Osteocyte (in vitro differentiated cells): ENCODE measurements at regions not wholly inside any gene's neighbourhood (a gene's known extent, or its start where the extent isn't known, plus 50 kb on each side); places are given as distances from the start of the nearest gene placed in this dataset.
"Not testable (repeated sequence)": the region's sequence is repeated elsewhere in the genome, so short reads cannot be mapped to it uniquely, and the experiment has no call there.

Experiments used
- DNase-seq: peaks from one replicate; pipeline ENCODE4 v3.0.0; 2021; ENCODE audit warnings: mixed read lengths; ENCODE audit not compliant: unreplicated experiment; ENCODE audit errors: extremely low spot score
- H3K27ac Mint-ChIP-seq: one replicate; pipeline ENCODE4 v1.8.0; 2021; ENCODE audit warnings: mild to moderate bottlenecking, mixed read lengths; ENCODE audit not compliant: unreplicated experiment
- H3K27me3 Mint-ChIP-seq: one replicate; pipeline ENCODE4 v1.8.0; 2021; ENCODE audit warnings: mixed read lengths; ENCODE audit not compliant: unreplicated experiment
- H3K36me3 Mint-ChIP-seq: one replicate; pipeline ENCODE4 v1.8.0; 2021; ENCODE audit warnings: mixed read lengths; ENCODE audit not compliant: unreplicated experiment
- H3K4me1 Mint-ChIP-seq: one replicate; pipeline ENCODE4 v1.8.0; 2021; ENCODE audit warnings: mixed read lengths; ENCODE audit not compliant: unreplicated experiment
- H3K4me3 Mint-ChIP-seq: one replicate; pipeline ENCODE4 v1.8.0; 2021; ENCODE audit warnings: mild to moderate bottlenecking, moderate library complexity, mixed read lengths; ENCODE audit not compliant: unreplicated experiment
- H3K9me3 Mint-ChIP-seq: one replicate; pipeline ENCODE4 v1.8.0; 2021; ENCODE audit warnings: mixed read lengths; ENCODE audit not compliant: unreplicated experiment
- TF ChIP-seq, protein P1 (sequence below): fragments of 200-600 bp; sonication (generic); IDR thresholded peaks from 2 replicates; pipeline ENCODE4 v1.5.0; 2021; ENCODE audit warnings: antibody characterized with exemption, mild to moderate bottlenecking, moderate library complexity

DNA sequence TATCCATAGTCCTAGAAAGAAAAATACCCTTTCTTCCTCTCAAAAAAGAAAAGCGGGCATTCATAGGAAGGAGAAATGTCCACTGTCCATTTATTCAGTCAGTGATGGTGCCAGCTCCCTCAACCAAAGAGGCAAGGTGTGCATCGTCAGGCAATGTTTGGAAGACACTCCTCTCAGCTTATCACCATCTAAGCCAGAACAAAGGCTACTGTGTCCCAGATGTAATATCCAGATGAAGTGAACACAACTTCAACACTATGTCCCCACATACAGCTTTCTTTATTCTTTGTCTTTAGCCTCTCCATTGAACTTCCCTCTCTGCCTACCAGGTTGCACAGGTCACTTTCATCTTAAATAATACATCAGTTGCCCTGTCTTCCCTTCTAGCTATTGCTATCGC, 131.4 kb upstream of the RNF32 start:
- Mint-ChIP-seq H3K27me3 (no peaks in the 10 kb centered on the region), H3K9me3 (peaks cover 33% of the 10 kb centered on the region), H3K27ac (no peak overlapping the region), H3K4me1 (no peaks in the 10 kb centered on the region), H3K36me3 (no peaks in the 10 kb centered on the region), H3K4me3 (no peak overlapping the region)
- no peak for DNase-seq
- TF ChIP-seq, protein P1, sequence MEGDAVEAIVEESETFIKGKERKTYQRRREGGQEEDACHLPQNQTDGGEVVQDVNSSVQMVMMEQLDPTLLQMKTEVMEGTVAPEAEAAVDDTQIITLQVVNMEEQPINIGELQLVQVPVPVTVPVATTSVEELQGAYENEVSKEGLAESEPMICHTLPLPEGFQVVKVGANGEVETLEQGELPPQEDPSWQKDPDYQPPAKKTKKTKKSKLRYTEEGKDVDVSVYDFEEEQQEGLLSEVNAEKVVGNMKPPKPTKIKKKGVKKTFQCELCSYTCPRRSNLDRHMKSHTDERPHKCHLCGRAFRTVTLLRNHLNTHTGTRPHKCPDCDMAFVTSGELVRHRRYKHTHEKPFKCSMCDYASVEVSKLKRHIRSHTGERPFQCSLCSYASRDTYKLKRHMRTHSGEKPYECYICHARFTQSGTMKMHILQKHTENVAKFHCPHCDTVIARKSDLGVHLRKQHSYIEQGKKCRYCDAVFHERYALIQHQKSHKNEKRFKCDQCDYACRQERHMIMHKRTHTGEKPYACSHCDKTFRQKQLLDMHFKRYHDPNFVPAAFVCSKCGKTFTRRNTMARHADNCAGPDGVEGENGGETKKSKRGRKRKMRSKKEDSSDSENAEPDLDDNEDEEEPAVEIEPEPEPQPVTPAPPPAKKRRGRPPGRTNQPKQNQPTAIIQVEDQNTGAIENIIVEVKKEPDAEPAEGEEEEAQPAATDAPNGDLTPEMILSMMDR: no peak

DNA sequence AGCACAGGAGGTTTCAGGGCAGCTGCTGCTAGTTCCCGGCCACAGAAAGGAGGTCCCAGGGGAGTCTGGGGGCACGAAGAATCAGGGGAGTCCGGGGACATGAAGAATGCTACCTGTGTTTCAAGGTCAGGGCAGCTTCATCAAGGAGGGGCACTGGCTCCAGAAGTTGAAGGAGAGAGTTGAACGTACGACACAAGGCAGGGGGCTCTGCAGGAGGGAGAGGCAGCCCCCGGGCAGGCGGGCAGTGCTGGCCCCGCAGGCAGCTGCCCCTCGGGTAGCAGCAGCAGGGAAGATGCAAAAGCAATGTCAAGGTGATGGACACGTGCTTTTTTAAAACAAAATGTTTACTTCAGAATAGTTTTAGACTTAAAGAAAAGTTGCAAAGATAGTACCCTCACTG, 134.7 kb upstream of the RNF32 start:
- Mint-ChIP-seq H3K27ac (no peak overlapping the region), H3K4me3 (no peak overlapping the region), H3K9me3 (peaks cover 15% of the 10 kb centered on the region), H3K36me3 (no peaks in the 10 kb centered on the region), H3K27me3 (no peaks in the 10 kb centered on the region), H3K4me1 (no peaks in the 10 kb centered on the region)
- TF ChIP-seq, protein P1: no peak
- DNase-seq: no peak

DNA sequence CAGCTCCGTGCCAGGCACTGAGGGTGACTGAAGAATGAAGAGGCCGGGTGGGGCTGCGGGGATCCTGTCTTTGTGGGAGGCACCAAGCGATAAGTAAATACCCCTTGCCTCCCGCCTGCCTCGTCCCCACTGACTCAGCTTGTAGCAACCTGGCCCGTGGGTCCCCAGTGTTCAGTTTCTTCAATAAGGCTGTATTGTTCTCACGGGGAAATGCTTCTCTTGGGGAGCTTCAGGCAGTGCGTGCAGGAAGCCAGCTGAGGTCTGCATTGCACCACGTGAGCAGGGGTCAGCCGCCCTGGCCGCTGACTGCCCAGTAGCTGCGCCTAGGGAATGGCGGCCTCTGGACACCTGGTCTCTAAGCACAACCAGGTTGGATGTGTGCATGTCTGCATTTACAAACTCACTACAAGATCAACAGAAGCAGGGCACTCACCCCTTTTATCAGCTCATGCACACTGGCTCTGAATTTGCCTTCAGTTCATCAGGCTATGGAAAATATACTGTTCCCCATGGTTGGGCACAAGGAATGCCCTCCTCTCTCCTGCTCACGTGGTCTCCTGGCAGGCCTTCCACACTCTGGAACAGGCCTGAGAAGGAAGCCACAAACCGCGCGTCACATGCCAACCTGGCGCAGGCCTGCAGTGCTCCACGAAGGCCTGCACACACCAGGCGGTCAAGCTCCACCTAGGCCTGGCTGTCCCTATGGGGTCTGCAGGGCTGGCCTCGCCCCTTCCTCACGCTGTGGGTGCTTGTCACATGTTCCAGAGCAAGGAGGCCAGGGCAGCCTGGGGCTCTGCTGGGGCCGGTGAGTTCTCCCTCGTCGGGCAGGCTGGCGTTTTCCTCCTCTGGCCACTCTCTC, 135.7 kb upstream of the RNF32 start:
- Mint-ChIP-seq H3K36me3 (no peaks in the 10 kb centered on the region), H3K9me3 (peaks cover 9% of the 10 kb centered on the region), H3K27me3 (no peaks in the 10 kb centered on the region), H3K27ac (no peak overlapping the region), H3K4me3 (no peak overlapping the region), H3K4me1 (no peaks in the 10 kb centered on the region)
- TF ChIP-seq, protein P1: no peak
- DNase-seq: no peak

DNA sequence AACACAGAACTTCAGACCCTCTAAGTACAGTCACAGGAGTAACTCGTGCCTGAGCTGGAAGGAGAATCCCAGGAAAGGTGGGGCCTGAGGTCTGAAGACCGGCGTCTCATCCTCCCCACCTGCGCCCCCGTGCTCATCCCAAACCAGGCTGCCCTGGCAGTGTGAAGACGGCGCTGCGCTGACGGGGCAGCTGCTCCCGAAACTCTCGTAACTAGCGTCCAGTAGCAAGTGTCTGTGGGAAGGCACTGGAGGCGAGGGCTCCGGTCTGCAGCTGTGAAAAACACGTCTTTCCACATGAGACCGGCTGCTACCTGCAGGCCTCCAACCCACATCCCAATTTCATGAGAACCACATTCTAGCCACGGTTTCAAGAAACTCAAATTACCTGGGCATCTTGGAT, 136.6 kb upstream of the RNF32 start:
- TF ChIP-seq, protein P1: no peak
- H3K9me3 Mint-ChIP-seq: peaks cover 8% of the 10 kb centered on the region
- H3K27ac Mint-ChIP-seq: no peak overlapping the region
- H3K4me3 Mint-ChIP-seq: no peak overlapping the region
- H3K27me3 Mint-ChIP-seq: no peaks in the 10 kb centered on the region
- H3K36me3 Mint-ChIP-seq: no peaks in the 10 kb centered on the region
- DNase-seq: no peak
- no peaks in the 10 kb centered on the region for H3K4me1 Mint-ChIP-seq

DNA sequence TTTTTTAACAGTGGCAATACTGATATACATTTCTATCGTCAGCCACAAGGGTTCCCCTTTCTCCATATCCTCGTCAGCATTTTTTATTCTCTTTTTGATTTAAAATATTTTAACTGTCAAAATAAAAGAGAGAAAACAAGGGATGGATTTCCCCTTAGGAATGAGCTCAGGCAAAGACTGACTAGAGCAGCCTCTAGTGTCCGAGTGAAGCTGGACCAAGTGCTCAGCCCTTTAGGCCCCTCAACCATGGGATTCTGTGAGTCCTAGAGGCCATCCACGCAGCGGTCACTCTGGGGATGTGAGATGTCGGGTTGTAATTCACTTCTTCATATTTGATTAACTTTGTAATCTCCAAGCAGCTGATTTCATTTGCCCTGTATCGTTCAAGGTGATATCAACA, 137.4 kb upstream of the RNF32 start:
- Mint-ChIP-seq H3K4me1 (no peaks in the 10 kb centered on the region), H3K27ac (no peak overlapping the region), H3K9me3 (peaks cover 4% of the 10 kb centered on the region), H3K4me3 (no peak overlapping the region), H3K36me3 (no peaks in the 10 kb centered on the region), H3K27me3 (no peaks in the 10 kb centered on the region)
- DNase-seq: no peak
- TF ChIP-seq, protein P1: no peak

DNA sequence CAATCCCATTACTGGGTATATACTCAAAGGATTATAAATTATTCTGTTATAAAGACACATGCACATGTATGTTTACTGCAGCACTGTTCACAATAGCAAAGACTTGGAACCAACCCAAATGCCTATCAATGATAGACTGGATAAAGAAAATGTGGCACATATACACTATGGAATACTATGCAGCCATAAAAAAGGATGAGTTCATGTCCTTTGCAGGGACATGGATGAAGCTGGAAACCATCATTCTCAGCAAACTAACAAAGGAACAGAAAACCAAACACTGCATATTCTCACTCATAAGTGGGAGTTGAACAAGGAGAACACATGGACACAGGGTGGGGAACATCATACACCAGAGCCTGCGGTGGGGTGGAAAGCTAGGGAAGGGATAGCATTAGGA, 138.8 kb upstream of the RNF32 start:
- not testable (repeated sequence) for DNase-seq, H3K9me3 Mint-ChIP-seq, H3K27ac Mint-ChIP-seq, H3K4me3 Mint-ChIP-seq, H3K4me1 Mint-ChIP-seq, H3K27me3 Mint-ChIP-seq, H3K36me3 Mint-ChIP-seq
